ENCODE measurements at regions not wholly inside any gene's neighbourhood (a gene's known extent, or its start where the extent isn't known, plus 50 kb on each side); places are given as distances from the start of the nearest gene placed in this dataset.
A peak's percentile ranks its signal among the peaks of the same experiment; 100 is the strongest.
"Not testable (repeated sequence)": the region's sequence is repeated elsewhere in the genome, so short reads cannot be mapped to it uniquely, and the experiment has no call there.

GRCh38 chr22:25404556-25404927 is 159.9 kb upstream of the GRK3 start:
- H3K36me3 ChIP-seq (ENCODE audit: control insufficient read depth, insufficient read depth, low read length), result no peaks in the 10 kb centered on the region
- H3K27ac ChIP-seq (ENCODE audit: low read length), result no peak overlapping the region
- H3K27me3 ChIP-seq (ENCODE audit: control insufficient read depth, insufficient read depth, low read length), result no peaks in the 10 kb centered on the region
- DNase-seq, result no peak
- H3K4me3 ChIP-seq (ENCODE audit: low read length), result peak overlapping the region; percentile 50
- H3K9me3 ChIP-seq (ENCODE audit: control insufficient read depth, low read depth, low read length), result peaks cover 2% of the 10 kb centered on the region
- WGBS (ENCODE audit: insufficient coverage, low lambda C conversion rate), result no CpG with 5 or more reads among the region's 36 CpGs
- peaks cover 13% of the 10 kb centered on the region for H3K4me1 ChIP-seq (ENCODE audit: control insufficient read depth, insufficient read depth, low read length)

GRCh38 chr22:25404928-25405816 is 159.3 kb upstream of the GRK3 start:
- no peaks in the 10 kb centered on the region for H3K36me3 ChIP-seq (ENCODE audit: control insufficient read depth, insufficient read depth, low read length)
- peaks cover 13% of the 10 kb centered on the region for H3K4me1 ChIP-seq (ENCODE audit: control insufficient read depth, insufficient read depth, low read length)
- DNase-seq, result peak; percentile 68 to 85
- peak overlapping the region; percentile 51 for H3K27ac ChIP-seq (ENCODE audit: low read length)
- H3K4me3 ChIP-seq (ENCODE audit: low read length), result peak overlapping the region; percentile 50
- H3K9me3 ChIP-seq (ENCODE audit: control insufficient read depth, low read depth, low read length), result peaks cover 2% of the 10 kb centered on the region
- WGBS (ENCODE audit: insufficient coverage, low lambda C conversion rate), result no CpG with 5 or more reads among the region's 117 CpGs
- no peaks in the 10 kb centered on the region for H3K27me3 ChIP-seq (ENCODE audit: control insufficient read depth, insufficient read depth, low read length)

GRCh38 chr22:25405841-25406509 is 158.5 kb upstream of the GRK3 start:
- Histone ChIP-seq H3K36me3 (ENCODE audit: control insufficient read depth, insufficient read depth, low read length) (no peaks in the 10 kb centered on the region), H3K27me3 (ENCODE audit: control insufficient read depth, insufficient read depth, low read length) (no peaks in the 10 kb centered on the region), H3K4me1 (ENCODE audit: control insufficient read depth, insufficient read depth, low read length) (peaks cover 13% of the 10 kb centered on the region), H3K9me3 (ENCODE audit: control insufficient read depth, low read depth, low read length) (no peaks in the 10 kb centered on the region), H3K4me3 (ENCODE audit: low read length) (peak overlapping the region; percentile 40), H3K27ac (ENCODE audit: low read length) (peak overlapping the region; percentile 51)
- no CpG with 5 or more reads among the region's 19 CpGs for WGBS (ENCODE audit: insufficient coverage, low lambda C conversion rate)
- no peak for DNase-seq

- DNase-seq, result peak in 1 of 2 donors; percentile 57
- peaks cover 13% of the 10 kb centered on the region for H3K4me1 ChIP-seq (ENCODE audit: control insufficient read depth, insufficient read depth, low read length)
- no peak overlapping the region for H3K27ac ChIP-seq (ENCODE audit: low read length)
- H3K27me3 ChIP-seq (ENCODE audit: control insufficient read depth, insufficient read depth, low read length), result no peaks in the 10 kb centered on the region
- no peaks in the 10 kb centered on the region for H3K36me3 ChIP-seq (ENCODE audit: control insufficient read depth, insufficient read depth, low read length)
- no peak overlapping the region for H3K4me3 ChIP-seq (ENCODE audit: low read length)
- H3K9me3 ChIP-seq (ENCODE audit: control insufficient read depth, low read depth, low read length), result no peaks in the 10 kb centered on the region
- WGBS (ENCODE audit: insufficient coverage, low lambda C conversion rate), result no CpG with 5 or more reads among the region's 10 CpGs
Observed at GRCh38 chr22:25406510-25407210, 157.8 kb upstream of the GRK3 start.

GRCh38 chr22:25407226-25407858 is 157.1 kb upstream of the GRK3 start:
- no peak overlapping the region for H3K4me3 ChIP-seq (ENCODE audit: low read length)
- H3K36me3 ChIP-seq (ENCODE audit: control insufficient read depth, insufficient read depth, low read length), result no peaks in the 10 kb centered on the region
- no peak for DNase-seq
- no peaks in the 10 kb centered on the region for H3K9me3 ChIP-seq (ENCODE audit: control insufficient read depth, low read depth, low read length)
- H3K4me1 ChIP-seq (ENCODE audit: control insufficient read depth, insufficient read depth, low read length), result peaks cover 13% of the 10 kb centered on the region
- no peaks in the 10 kb centered on the region for H3K27me3 ChIP-seq (ENCODE audit: control insufficient read depth, insufficient read depth, low read length)
- 94% methylated on average over 2 of the region's 11 CpGs for WGBS (ENCODE audit: insufficient coverage, low lambda C conversion rate)
- no peak overlapping the region for H3K27ac ChIP-seq (ENCODE audit: low read length)

- H3K4me1 ChIP-seq (ENCODE audit: control insufficient read depth, insufficient read depth, low read length), result peaks cover 13% of the 10 kb centered on the region
- H3K4me3 ChIP-seq (ENCODE audit: low read length), result no peak overlapping the region
- no peak for DNase-seq
- H3K36me3 ChIP-seq (ENCODE audit: control insufficient read depth, insufficient read depth, low read length), result no peaks in the 10 kb centered on the region
- H3K27me3 ChIP-seq (ENCODE audit: control insufficient read depth, insufficient read depth, low read length), result no peaks in the 10 kb centered on the region
- H3K9me3 ChIP-seq (ENCODE audit: control insufficient read depth, low read depth, low read length), result no peaks in the 10 kb centered on the region
- WGBS (ENCODE audit: insufficient coverage, low lambda C conversion rate), result no CpG with 5 or more reads among the region's 2 CpGs
- H3K27ac ChIP-seq (ENCODE audit: low read length), result no peak overlapping the region
Observed at GRCh38 chr22:25407859-25408229, 156.6 kb upstream of the GRK3 start.

GRCh38 chr22:25409240-25409639 is 155.2 kb upstream of the GRK3 start:
- Histone ChIP-seq H3K4me3 (ENCODE audit: low read length) (no peak overlapping the region), H3K36me3 (ENCODE audit: control insufficient read depth, insufficient read depth, low read length) (no peaks in the 10 kb centered on the region), H3K4me1 (ENCODE audit: control insufficient read depth, insufficient read depth, low read length) (peaks cover 4% of the 10 kb centered on the region), H3K9me3 (ENCODE audit: control insufficient read depth, low read depth, low read length) (no peaks in the 10 kb centered on the region), H3K27ac (ENCODE audit: low read length) (no peak overlapping the region), H3K27me3 (ENCODE audit: control insufficient read depth, insufficient read depth, low read length) (no peaks in the 10 kb centered on the region)
- WGBS (ENCODE audit: insufficient coverage, low lambda C conversion rate), result no CpG with 5 or more reads among the region's 3 CpGs
- DNase-seq, result no peak

GRCh38 chr22:25410849-25411248 is 153.6 kb upstream of the GRK3 start:
- WGBS (ENCODE audit: insufficient coverage, low lambda C conversion rate), result no CpG with 5 or more reads among the region's 4 CpGs
- DNase-seq, result no peak
- Histone ChIP-seq H3K4me3 (ENCODE audit: low read length) (no peak overlapping the region), H3K36me3 (ENCODE audit: control insufficient read depth, insufficient read depth, low read length) (no peaks in the 10 kb centered on the region), H3K9me3 (ENCODE audit: control insufficient read depth, low read depth, low read length) (no peaks in the 10 kb centered on the region), H3K27me3 (ENCODE audit: control insufficient read depth, insufficient read depth, low read length) (no peaks in the 10 kb centered on the region), H3K27ac (ENCODE audit: low read length) (no peak overlapping the region), H3K4me1 (ENCODE audit: control insufficient read depth, insufficient read depth, low read length) (no peaks in the 10 kb centered on the region)

- H3K27me3 ChIP-seq (ENCODE audit: control insufficient read depth, insufficient read depth, low read length), result no peaks in the 10 kb centered on the region
- WGBS (ENCODE audit: insufficient coverage, low lambda C conversion rate), result no CpG with 5 or more reads among the region's 1 CpG
- no peaks in the 10 kb centered on the region for H3K9me3 ChIP-seq (ENCODE audit: control insufficient read depth, low read depth, low read length)
- no peaks in the 10 kb centered on the region for H3K4me1 ChIP-seq (ENCODE audit: control insufficient read depth, insufficient read depth, low read length)
- DNase-seq, result no peak
- no peaks in the 10 kb centered on the region for H3K36me3 ChIP-seq (ENCODE audit: control insufficient read depth, insufficient read depth, low read length)
- no peak overlapping the region for H3K4me3 ChIP-seq (ENCODE audit: low read length)
- H3K27ac ChIP-seq (ENCODE audit: low read length), result no peak overlapping the region
Observed at GRCh38 chr22:25413620-25414019, 150.9 kb upstream of the GRK3 start.

- H3K4me3 ChIP-seq (ENCODE audit: low read length); H3K4me1 ChIP-seq (ENCODE audit: control insufficient read depth, insufficient read depth, low read length); H3K9me3 ChIP-seq (ENCODE audit: control insufficient read depth, low read depth, low read length); H3K36me3 ChIP-seq (ENCODE audit: control insufficient read depth, insufficient read depth, low read length); H3K27ac ChIP-seq (ENCODE audit: low read length): not testable (repeated sequence)
- peak in 1 of 2 donors; percentile 20 for DNase-seq
- H3K27me3 ChIP-seq (ENCODE audit: control insufficient read depth, insufficient read depth, low read length), result peaks cover 16% of the 10 kb centered on the region
- no CpG with 5 or more reads among the region's 4 CpGs for WGBS (ENCODE audit: insufficient coverage, low lambda C conversion rate)
Observed at GRCh38 chr22:25415731-25416130, 148.7 kb upstream of the GRK3 start.

All from large intestine (tissue), 3 donors.